ENCODE measurements at regions not wholly inside any gene's neighbourhood (a gene's known extent, or its start where the extent isn't known, plus 50 kb on each side); places are given as distances from the start of the nearest gene placed in this dataset.

DNA sequence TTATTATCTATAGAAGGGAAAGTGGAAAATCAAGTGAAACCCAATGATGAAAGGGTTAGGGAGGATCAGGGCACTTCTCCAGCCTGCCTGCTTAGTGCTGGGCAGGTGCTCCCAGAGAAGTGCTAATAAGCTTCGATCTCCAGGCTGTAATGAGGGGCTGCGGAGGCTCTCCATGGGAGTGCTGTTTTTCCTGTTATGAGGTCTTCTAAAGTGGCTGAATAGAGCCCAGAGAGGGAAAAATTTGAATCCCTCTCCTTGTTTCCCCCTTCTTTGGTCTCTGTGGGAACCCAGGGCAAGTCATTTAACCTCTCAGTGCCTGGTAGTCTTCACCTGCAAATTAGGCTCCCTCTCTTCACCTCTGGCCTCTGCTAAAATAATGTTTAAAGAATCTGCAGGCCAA is 351.7 kb upstream of the DCC start (continued):
- TF ChIP-seq ZFP36 (IDR thresholded peaks at IDR 0.05; ENCODE audit: low read depth, low read length, partially characterized antibody) = no peak
- no peak for TF ChIP-seq HDAC1 (IDR thresholded peaks at IDR 0.05)
- no peak for TF ChIP-seq XRCC5 (IDR thresholded peaks at IDR 0.05; ENCODE audit: low read depth, low read length)
- TF ChIP-seq, protein P1, sequence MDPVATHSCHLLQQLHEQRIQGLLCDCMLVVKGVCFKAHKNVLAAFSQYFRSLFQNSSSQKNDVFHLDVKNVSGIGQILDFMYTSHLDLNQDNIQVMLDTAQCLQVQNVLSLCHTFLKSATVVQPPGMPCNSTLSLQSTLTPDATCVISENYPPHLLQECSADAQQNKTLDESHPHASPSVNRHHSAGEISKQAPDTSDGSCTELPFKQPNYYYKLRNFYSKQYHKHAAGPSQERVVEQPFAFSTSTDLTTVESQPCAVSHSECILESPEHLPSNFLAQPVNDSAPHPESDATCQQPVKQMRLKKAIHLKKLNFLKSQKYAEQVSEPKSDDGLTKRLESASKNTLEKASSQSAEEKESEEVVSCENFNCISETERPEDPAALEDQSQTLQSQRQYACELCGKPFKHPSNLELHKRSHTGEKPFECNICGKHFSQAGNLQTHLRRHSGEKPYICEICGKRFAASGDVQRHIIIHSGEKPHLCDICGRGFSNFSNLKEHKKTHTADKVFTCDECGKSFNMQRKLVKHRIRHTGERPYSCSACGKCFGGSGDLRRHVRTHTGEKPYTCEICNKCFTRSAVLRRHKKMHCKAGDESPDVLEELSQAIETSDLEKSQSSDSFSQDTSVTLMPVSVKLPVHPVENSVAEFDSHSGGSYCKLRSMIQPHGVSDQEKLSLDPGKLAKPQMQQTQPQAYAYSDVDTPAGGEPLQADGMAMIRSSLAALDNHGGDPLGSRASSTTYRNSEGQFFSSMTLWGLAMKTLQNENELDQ (CRISPR knock-in tag; IDR thresholded peaks at IDR 0.05; ENCODE audit: borderline replicate concordance) = no peak

DNA sequence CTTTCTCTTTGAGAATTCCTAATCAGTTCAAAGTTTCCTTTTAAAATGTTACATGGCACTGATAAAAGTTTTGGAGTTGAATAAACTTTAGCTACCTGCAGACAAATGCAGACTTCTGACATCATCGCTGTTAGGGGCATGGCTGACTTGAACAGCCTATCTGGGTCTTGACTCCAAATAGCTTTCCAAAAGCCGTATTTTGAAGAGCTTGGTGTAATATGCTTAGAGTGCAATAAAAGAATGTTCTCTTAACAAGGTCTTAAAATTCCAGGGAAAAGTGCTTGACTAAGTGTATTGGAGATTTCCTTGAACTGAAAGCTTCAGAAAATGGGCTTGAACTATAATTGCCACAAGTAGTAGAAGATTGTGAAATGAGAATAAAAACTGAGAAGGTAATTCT is 342.9 kb upstream of the DCC start:
- ChIA-PET CTCF (ENCODE audit: low intra/inter-chr PET ratio) (no interaction called here), POLR2A (no interaction called here)
- no peak for TF ChIP-seq MCM7 (IDR thresholded peaks at IDR 0.05)
- no peak for TF ChIP-seq GTF2F1 (IDR thresholded peaks at IDR 0.05; ENCODE audit: low read depth, low read length)
- TF ChIP-seq NR2C2 (CRISPR knock-in tag; IDR thresholded peaks at IDR 0.05) = no peak
- TF ChIP-seq NR2C2 (tag; IDR thresholded peaks at IDR 0.05) = no peak
- WGBS (ENCODE audit: insufficient coverage, low coverage, missing lambda C conversion rate) = 5% methylated on average over 2 of the region's 2 CpGs
- H3K9me1 ChIP-seq (ENCODE audit: control insufficient read depth, insufficient read depth, low read length) = no peaks in the 10 kb centered on the region
- H2AFZ ChIP-seq (ENCODE audit: low read depth, low read length) = no peak overlapping the region
- no peaks in the 10 kb centered on the region for H3K9me3 ChIP-seq (replicated peaks; ENCODE audit: control insufficient read depth, insufficient read depth, low read depth, low read length)
- BruUV-seq (replicated peaks) = no TSS peak
- H3K27me3 ChIP-seq (ENCODE audit: control insufficient read depth in 2 of 2, insufficient read depth in 2 of 2, low read length in 2 of 2) = no peaks in the 10 kb centered on the region
- intact Hi-C loops (cut with micrococcal nuclease) = no loop called here
- H3K4me2 ChIP-seq (ENCODE audit: insufficient read depth, low read length) = no peak overlapping the region
- H3K36me3 ChIP-seq (ENCODE audit: control insufficient read depth, insufficient read depth, low read length) = no peaks in the 10 kb centered on the region
- in situ Hi-C loops (cut with MboI) = no loop called here
- no peaks in the 10 kb centered on the region for H4K20me1 ChIP-seq (replicated peaks; ENCODE audit: control insufficient read depth, insufficient read depth, low read length)
- H3K9ac ChIP-seq (ENCODE audit: insufficient read depth in 1 of 2, low read depth in 2 of 2, low read length in 2 of 2) = no peak overlapping the region
- no peak overlapping the region for H3K4me3 ChIP-seq
- H3K27ac ChIP-seq (ENCODE audit: extremely low read depth, low read depth, low read length) = no peak overlapping the region
- H3K4me1 ChIP-seq (replicated peaks in 1 of 2; ENCODE audit: control insufficient read depth in 2 of 2, insufficient read depth in 2 of 2, low read length in 2 of 2) = no peaks in the 10 kb centered on the region
- ATAC-seq (no peak), DNase-seq (ENCODE audit: extremely low read depth in 1 of 4, low spot score in 3 of 4) (no peak), FAIRE-seq (no peak)
- no peaks in the 10 kb centered on the region for H3K79me2 ChIP-seq (ENCODE audit: control insufficient read depth, insufficient read depth, low read length)

Measured in K562 (cell line).